DOHH2 (cell line): ENCODE measurements at regions not wholly inside any gene's neighbourhood (a gene's known extent, or its start where the extent isn't known, plus 50 kb on each side); places are given as distances from the start of the nearest gene placed in this dataset.
"Not testable (repeated sequence)": the region's sequence is repeated elsewhere in the genome, so short reads cannot be mapped to it uniquely, and the experiment has no call there.

Source experiments
- H3F3A ChIP-seq: fragments of 200-600 bp; sonication (generic), shearing (Covaris generic); 2 replicates; pipeline ENCODE4 v1.6.0; 2016; ENCODE audit warnings: antibody characterized with exemption, mild to moderate bottlenecking; ENCODE audit not compliant: control insufficient read depth, insufficient read depth
- H3K27ac ChIP-seq: fragments of 200-600 bp; sonication (generic); 2 replicates; pipeline ENCODE4 v1.5.1; 2014; ENCODE audit warnings: low read depth, mild to moderate bottlenecking, low read length, moderate library complexity
- H3K27me3 ChIP-seq: fragments of 200-600 bp; sonication (generic); 2 replicates; pipeline ENCODE4 v1.6.1; 2014; ENCODE audit warnings: mild to moderate bottlenecking, low read length, mixed read lengths; ENCODE audit not compliant: control insufficient read depth
- H3K36me3 ChIP-seq: fragments of 200-600 bp; sonication (generic); 2 replicates; pipeline ENCODE4 v1.6.1; 2014; ENCODE audit warnings: mild to moderate bottlenecking, low read length, moderate library complexity, mixed read lengths; ENCODE audit not compliant: control insufficient read depth
- H3K4me1 ChIP-seq: fragments of 200-600 bp; sonication (generic); 2 replicates; pipeline ENCODE4 v1.6.1; 2014; ENCODE audit warnings: mild to moderate bottlenecking, low read length, mixed read lengths; ENCODE audit not compliant: control insufficient read depth
- H3K4me2 ChIP-seq: fragments of 200-600 bp; sonication (generic); 2 replicates; pipeline ENCODE4 v1.6.0; 2014; ENCODE audit warnings: mild to moderate bottlenecking, low read length, moderate library complexity
- H3K4me3 ChIP-seq: fragments of 200-600 bp; sonication (generic); 2 replicates; pipeline ENCODE4 v1.5.1; 2014; ENCODE audit warnings: mild to moderate bottlenecking, low read length, mixed read lengths
- H3K79me2 ChIP-seq: fragments of 200-600 bp; sonication (generic); 2 replicates; pipeline ENCODE4 v1.6.1; 2014; ENCODE audit warnings: mild to moderate bottlenecking, low read length, mixed read lengths; ENCODE audit not compliant: control insufficient read depth
- H3K9me2 ChIP-seq: fragments of 200-600 bp; sonication (generic); replicated peaks from 2 replicates; pipeline ENCODE4 v1.6.1; 2014; ENCODE audit warnings: mild to moderate bottlenecking, low read length, mixed read lengths; ENCODE audit not compliant: control insufficient read depth
- H3K9me3 ChIP-seq: fragments of 200-600 bp; sonication (generic); 2 replicates; pipeline ENCODE4 v1.6.1; 2014; ENCODE audit warnings: antibody characterized with exemption, low read length, mixed read lengths; ENCODE audit not compliant: control insufficient read depth, insufficient read depth
- H4K20me1 ChIP-seq: fragments of 200-600 bp; sonication (generic); 2 replicates; pipeline ENCODE4 v1.6.0; 2014; ENCODE audit warnings: low read depth, mild to moderate bottlenecking, antibody characterized with exemption, low read length, moderate library complexity; ENCODE audit not compliant: control insufficient read depth, insufficient read depth
- EZH2phosphoT487 ChIP-seq: fragments of 200-600 bp; sonication (generic); IDR thresholded peaks from 2 replicates; pipeline ENCODE4 v1.6.1; 2017; ENCODE audit warnings: borderline replicate concordance, mild to moderate bottlenecking, antibody characterized with exemption, low read length, moderate library complexity, mixed read lengths
- TF ChIP-seq, protein P1 (sequence below): fragments of 200-600 bp; sonication (generic); IDR thresholded peaks from one replicate; pipeline ENCODE4 v1.5.1; 2014; ENCODE audit warnings: antibody characterized with exemption, mild to moderate bottlenecking, low read depth, low read length; ENCODE audit not compliant: poor library complexity, severe bottlenecking

DNA sequence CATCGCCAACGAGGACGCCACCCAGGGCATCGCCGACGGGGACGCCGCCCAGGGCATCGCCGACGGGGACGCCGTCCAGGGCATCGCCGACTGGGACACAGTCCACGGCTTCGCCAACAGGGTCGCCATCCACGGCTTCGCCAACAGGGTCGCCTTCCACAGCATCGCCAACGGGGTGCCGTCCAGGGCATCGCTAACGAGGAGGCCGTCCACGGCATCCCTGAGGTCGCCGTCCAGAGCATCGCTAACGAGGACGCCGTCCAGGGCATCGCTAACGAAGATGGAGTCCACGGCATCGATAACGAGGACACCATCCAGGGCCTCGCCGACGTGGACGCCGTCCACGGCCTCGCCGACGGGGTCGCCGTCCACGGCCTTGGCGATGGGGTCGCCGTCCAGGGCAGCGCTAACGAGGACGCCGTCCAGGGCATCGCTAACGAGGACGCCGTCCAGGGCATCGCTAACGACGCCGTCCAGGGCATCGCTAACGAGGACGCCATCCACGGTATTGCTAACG, 947.8 kb downstream of the TUBA3C start:
- Histone ChIP-seq H3K4me2 (no peak overlapping the region), H3K9me3 (peaks cover 48% of the 10 kb centered on the region; the same call in 1 of the 2 replicates), H3K27ac (no peak overlapping the region), H3K4me3 (no peak overlapping the region), H3F3A (no peaks in the 10 kb centered on the region), H4K20me1 (no peaks in the 10 kb centered on the region), H3K9me2 (no peaks in the 10 kb centered on the region), H3K4me1 (no peaks in the 10 kb centered on the region), H3K79me2 (no peaks in the 10 kb centered on the region), H3K27me3 (no peaks in the 10 kb centered on the region), H3K36me3 (no peaks in the 10 kb centered on the region)
- TF ChIP-seq, protein P1, sequence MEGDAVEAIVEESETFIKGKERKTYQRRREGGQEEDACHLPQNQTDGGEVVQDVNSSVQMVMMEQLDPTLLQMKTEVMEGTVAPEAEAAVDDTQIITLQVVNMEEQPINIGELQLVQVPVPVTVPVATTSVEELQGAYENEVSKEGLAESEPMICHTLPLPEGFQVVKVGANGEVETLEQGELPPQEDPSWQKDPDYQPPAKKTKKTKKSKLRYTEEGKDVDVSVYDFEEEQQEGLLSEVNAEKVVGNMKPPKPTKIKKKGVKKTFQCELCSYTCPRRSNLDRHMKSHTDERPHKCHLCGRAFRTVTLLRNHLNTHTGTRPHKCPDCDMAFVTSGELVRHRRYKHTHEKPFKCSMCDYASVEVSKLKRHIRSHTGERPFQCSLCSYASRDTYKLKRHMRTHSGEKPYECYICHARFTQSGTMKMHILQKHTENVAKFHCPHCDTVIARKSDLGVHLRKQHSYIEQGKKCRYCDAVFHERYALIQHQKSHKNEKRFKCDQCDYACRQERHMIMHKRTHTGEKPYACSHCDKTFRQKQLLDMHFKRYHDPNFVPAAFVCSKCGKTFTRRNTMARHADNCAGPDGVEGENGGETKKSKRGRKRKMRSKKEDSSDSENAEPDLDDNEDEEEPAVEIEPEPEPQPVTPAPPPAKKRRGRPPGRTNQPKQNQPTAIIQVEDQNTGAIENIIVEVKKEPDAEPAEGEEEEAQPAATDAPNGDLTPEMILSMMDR: no peak
- TF ChIP-seq EZH2phosphoT487: no peak

DNA sequence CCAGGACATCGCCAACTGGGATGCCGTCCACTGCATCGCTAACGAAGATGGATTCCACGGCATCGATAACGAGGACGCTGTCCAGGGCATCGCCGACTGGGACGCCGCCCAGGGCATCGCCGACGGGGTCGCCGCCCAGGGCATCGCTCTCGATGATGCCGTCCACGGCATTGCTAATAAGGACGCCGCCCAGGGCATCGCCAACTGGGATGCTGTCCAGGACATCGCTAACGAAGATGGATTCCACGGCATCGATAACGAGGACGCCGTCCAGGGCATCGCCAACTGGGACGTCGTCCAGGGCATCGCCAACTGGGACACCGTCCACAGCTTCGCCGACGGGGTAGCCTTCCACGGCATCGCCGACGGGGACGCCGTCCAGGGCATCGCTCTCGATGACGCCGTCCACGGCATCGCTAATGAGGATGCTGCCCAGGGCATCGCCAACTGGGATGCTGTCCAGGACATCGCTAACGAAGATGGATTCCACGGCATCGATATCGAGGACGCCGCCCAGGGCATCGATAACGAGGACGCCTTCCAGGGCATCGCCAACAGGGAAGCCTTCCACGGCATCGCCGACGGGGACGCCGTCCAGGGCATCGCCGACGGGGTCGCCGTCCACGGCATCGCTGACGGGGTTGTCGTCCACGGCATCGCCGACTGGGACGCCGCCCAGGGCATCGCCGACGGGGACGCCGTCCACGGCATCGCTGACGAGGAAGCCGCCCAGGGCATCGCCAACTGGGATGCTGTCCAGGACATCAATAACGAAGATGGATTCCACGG, 948.4 kb downstream of the TUBA3C start:
- Histone ChIP-seq H3K27me3 (no peaks in the 10 kb centered on the region), H3K4me3 (no peak overlapping the region), H3K9me3 (peaks cover 48% of the 10 kb centered on the region; the same call in 1 of the 2 replicates)

DNA sequence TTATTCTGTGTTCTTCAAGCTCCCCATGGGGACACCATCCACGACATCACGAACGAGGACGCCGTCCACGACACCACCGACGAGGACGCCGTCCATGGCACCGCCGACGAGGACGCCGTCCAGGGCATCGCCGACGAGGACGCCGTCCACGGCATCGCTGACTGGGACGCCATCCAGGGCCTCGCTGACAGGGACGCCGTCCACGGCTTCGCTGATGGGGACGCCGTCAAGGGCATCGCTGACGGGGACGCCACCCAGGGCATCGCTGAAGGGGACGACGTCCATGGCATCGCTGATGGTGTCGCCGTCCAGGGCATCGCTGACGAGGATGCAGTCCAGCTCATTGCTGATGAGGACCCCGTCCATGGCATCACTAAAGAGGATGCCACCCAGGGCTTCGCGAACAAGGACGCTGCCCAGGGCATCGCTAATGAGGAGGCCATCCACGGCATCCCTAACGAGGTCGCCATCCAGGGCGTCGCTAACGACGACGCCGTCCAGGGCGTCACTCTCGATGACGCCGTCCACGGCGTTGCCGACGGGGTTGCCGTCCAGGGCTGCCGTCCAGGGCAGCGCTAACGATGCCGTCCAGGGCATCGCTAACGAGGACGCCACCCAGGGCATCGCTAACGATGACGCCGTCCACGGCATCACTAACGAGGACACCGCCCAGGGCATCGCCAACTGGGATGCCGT, 949.2 kb downstream of the TUBA3C start:
- no peak overlapping the region for H3K4me2 ChIP-seq
- H3K9me3 ChIP-seq: peaks cover 48% of the 10 kb centered on the region; the same call in 1 of the 2 replicates
- H3F3A ChIP-seq: no peaks in the 10 kb centered on the region
- no peak overlapping the region for H3K27ac ChIP-seq
- H4K20me1 ChIP-seq: no peaks in the 10 kb centered on the region
- no peak overlapping the region for H3K4me3 ChIP-seq
- no peaks in the 10 kb centered on the region for H3K79me2 ChIP-seq
- H3K9me2 ChIP-seq: no peaks in the 10 kb centered on the region
- H3K27me3 ChIP-seq: no peaks in the 10 kb centered on the region
- no peaks in the 10 kb centered on the region for H3K4me1 ChIP-seq
- TF ChIP-seq, protein P1: no peak
- TF ChIP-seq EZH2phosphoT487: no peak
- H3K36me3 ChIP-seq: no peaks in the 10 kb centered on the region

More for the DNA sequence above, 948.4 kb downstream of the TUBA3C start:
- H3K79me2 ChIP-seq: no peaks in the 10 kb centered on the region
- TF ChIP-seq EZH2phosphoT487: no peak
- TF ChIP-seq, protein P1: no peak
- no peaks in the 10 kb centered on the region for H4K20me1 ChIP-seq
- H3K36me3 ChIP-seq: no peaks in the 10 kb centered on the region
- no peaks in the 10 kb centered on the region for H3K9me2 ChIP-seq
- H3K27ac ChIP-seq: no peak overlapping the region
- H3K4me2 ChIP-seq: no peak overlapping the region
- no peaks in the 10 kb centered on the region for H3F3A ChIP-seq
- no peaks in the 10 kb centered on the region for H3K4me1 ChIP-seq

DNA sequence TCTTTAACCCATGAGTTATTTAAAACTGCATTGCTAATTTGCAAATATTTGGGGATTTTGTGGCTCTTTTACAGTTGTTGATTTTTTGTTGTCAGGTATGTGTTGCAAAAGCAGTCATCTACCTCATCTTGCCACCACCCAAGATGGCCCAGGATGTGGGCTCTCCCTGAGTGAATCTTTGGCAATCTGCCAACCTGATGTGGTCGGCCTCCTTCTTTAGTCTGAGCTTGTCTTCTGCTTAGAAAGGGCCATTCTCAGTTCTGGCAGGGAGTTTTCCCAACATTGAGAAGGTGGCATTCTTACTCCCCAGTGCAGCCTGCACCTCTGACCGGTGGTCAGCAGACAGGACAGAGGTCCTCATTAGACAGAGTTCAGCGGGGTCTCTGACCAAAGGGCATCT, 957.2 kb downstream of the TUBA3C start:
- H3K4me1 ChIP-seq, H3K36me3 ChIP-seq, H3K27ac ChIP-seq, H3K4me2 ChIP-seq, H3K27me3 ChIP-seq, H3K9me2 ChIP-seq, H3K4me3 ChIP-seq, H3K9me3 ChIP-seq, H3F3A ChIP-seq, H3K79me2 ChIP-seq, H4K20me1 ChIP-seq: not testable (repeated sequence)

DNA sequence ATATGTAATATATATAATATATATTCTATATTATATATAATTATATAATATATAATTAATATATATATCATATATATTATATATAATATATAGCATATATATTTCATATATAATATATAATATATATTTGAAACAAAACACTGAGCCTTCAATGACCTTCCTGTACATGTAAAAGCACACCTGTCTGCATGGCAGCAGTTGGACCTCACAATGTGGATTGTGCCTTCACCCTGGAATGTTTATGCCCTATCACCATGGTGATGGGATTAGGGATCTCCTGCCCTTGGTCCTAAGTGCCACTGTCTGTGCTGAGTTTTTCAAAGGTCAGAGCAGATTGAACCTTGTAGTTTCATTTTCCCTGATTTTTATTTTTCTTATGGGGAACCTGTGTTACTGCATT, 966.9 kb downstream of the TUBA3C start:
- not testable (repeated sequence) for H3K27ac ChIP-seq, H3K79me2 ChIP-seq, H3K9me3 ChIP-seq, H3K4me2 ChIP-seq, H3K9me2 ChIP-seq, H3K27me3 ChIP-seq, H3K4me1 ChIP-seq, H3K4me3 ChIP-seq, H3K36me3 ChIP-seq, H3F3A ChIP-seq, H4K20me1 ChIP-seq
